AG09309 (cell line): ENCODE measurements at regions not wholly inside any gene's neighbourhood (a gene's known extent, or its start where the extent isn't known, plus 50 kb on each side); places are given as distances from the start of the nearest gene placed in this dataset.

Source experiments
- DNase-seq: peaks from one replicate; pipeline ENCODE4 v3.0.0-alpha.2; 2010; ENCODE audit warnings: low read depth
- H3K4me3 ChIP-seq: 2 replicates; pipeline ENCODE4 v1.5.1; 2011; ENCODE audit warnings: mild to moderate bottlenecking, low read depth, low read length, moderate library complexity; ENCODE audit not compliant: control insufficient read depth
- TF ChIP-seq, protein P1 (sequence below): IDR thresholded peaks from 2 replicates; pipeline ENCODE4 v1.5.1; 2011; ENCODE audit warnings: mild to moderate bottlenecking, low read depth, low read length, inconsistent platforms; ENCODE audit not compliant: insufficient read depth, control insufficient read depth; ENCODE audit errors: missing control alignments

DNA sequence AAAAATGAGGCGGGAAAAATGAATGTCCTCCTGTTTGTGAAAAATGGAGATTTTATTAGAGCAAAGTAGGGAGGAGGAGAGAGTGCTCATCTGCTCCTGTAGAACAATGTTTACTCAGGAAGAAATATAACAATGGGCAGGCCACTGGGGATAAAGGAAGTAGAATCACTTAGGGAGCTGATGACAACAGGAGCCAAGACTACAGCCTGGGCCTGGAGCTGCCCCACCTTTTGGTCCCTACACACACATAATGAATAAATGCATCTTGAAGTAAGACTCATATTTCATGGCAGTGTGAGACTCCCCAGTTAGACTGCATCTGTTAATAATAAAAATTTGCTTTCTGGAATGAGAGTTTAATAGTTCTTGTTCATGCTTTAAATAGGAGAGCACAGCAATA is 1939.8 kb downstream of the EFNA5 start:
- TF ChIP-seq, protein P1, sequence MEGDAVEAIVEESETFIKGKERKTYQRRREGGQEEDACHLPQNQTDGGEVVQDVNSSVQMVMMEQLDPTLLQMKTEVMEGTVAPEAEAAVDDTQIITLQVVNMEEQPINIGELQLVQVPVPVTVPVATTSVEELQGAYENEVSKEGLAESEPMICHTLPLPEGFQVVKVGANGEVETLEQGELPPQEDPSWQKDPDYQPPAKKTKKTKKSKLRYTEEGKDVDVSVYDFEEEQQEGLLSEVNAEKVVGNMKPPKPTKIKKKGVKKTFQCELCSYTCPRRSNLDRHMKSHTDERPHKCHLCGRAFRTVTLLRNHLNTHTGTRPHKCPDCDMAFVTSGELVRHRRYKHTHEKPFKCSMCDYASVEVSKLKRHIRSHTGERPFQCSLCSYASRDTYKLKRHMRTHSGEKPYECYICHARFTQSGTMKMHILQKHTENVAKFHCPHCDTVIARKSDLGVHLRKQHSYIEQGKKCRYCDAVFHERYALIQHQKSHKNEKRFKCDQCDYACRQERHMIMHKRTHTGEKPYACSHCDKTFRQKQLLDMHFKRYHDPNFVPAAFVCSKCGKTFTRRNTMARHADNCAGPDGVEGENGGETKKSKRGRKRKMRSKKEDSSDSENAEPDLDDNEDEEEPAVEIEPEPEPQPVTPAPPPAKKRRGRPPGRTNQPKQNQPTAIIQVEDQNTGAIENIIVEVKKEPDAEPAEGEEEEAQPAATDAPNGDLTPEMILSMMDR: no peak
- DNase-seq: no peak
- H3K4me3 ChIP-seq: no peak overlapping the region

DNA sequence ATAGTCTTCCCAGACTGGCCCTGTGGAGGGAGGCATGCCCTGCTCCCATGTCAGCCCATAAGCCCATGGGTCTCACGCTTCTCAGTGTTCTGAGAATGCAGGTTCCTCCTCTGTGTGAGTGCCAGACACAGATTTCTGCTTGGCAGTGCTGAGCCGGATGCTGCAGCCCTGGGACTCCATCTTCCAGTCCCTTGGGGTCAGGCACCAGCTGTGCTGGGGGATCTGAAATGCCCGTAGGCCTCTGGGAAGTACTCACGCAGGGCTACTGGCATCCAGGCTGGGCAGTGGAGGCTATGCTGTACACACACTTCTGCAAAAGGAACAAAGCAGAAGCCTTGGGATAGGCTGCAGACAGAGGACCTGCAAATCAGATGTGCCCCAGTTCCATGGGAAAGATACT is 1944.6 kb downstream of the EFNA5 start:
- H3K4me3 ChIP-seq: no peak overlapping the region
- TF ChIP-seq, protein P1: no peak

DNA sequence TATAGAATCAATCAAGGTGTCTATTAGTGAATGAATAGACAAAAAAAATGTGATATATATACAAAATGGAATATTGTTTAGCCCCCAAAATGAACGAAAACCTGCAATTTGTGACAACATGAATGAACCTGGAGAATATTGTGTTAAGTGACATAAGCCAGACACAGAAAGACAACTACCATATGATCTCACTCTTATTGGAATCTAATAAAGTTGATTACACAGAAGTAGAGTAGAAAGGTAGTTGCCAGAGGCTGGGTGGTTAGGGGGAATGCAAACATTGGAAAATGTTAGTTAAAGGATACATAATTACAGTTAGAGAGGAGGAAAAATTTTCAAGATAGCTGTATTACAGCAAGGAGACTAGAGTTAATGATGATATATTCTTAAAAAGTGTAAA is 1962.3 kb downstream of the EFNA5 start:
- DNase-seq: no peak
- no peak overlapping the region for H3K4me3 ChIP-seq
- TF ChIP-seq, protein P1: no peak

More for the DNA sequence above, 1944.6 kb downstream of the EFNA5 start:
- DNase-seq: no peak

DNA sequence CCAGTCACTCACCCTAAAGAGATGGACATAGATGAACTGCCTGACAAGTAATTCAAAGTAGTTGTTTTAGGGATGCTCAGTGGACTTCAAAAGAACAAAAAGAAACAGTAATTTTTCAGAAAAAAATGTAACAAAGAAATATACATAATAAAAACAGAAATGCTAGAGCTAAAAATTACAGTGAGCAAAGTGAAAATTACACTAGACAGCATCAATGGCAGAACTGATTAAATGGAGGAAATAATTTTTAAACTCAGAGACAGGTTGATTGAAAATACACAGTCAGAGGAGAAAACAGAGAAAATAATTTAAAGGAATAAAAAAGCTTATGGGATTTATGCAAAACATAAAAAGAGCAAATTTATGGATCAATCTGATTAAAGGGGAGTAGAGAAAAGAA is 1968.4 kb downstream of the EFNA5 start:
- DNase-seq: no peak
- TF ChIP-seq, protein P1: no peak
- no peak overlapping the region for H3K4me3 ChIP-seq

DNA sequence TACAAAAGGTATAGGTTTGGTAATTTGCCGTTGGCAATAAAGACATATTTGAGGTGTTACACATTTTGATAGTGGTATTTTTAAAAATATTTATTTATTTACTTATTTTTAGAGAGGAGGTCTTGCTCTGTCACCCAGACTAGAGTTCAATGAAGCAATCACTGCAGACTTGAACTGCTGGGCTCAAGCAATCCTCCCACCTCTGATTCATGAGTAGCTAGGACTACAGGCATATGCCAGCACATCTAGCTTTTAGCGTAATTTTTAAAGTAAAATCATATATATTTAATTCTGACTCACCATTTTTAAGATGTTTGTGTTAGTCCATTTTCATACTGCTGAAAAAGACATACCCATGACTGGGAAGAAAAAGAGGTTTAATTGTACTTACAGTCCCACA is 1974.3 kb downstream of the EFNA5 start:
- H3K4me3 ChIP-seq: no peak overlapping the region
- DNase-seq: no peak
- TF ChIP-seq, protein P1: no peak

DNA sequence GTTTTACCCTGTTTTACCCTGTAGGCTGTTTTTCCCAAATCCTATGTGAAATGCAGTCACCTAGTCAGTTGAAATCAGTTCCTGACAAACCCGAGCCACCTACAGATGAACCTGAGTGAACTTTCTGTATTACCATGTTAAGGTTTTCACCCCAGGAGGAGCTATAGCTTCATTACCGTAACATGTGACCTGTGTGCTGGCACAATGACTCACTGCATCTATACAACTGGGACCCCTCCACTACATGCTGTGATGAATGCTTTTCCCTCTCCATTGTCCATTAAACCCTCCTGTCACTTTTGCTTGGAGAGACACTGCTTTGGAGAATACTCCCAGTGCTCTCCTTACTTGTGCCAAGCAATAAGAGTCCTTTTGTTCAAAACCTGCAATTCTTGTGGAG is 1974.8 kb downstream of the EFNA5 start:
- TF ChIP-seq, protein P1: no peak
- no peak for DNase-seq
- no peak overlapping the region for H3K4me3 ChIP-seq

DNA sequence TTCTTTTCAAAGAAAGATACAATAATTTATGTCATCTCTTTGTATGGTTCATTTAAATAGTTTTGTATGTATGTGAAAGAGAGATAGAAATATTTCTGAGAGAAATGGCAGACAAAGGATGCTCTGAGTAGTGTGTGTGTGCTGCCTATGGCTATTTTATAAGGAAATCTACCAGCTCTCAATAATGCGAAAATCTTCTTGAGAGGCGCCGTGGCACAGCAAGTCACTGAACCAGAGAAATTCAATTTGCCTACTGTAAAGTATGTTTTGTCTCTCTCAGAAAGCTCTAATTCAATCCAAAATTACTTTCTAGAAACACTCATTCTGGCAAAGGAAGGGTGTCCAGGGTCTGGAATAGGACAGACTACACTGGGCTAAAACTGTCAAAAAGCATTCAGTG is 1981.1 kb downstream of the EFNA5 start:
- DNase-seq: no peak
- TF ChIP-seq, protein P1: no peak
- no peak overlapping the region for H3K4me3 ChIP-seq
